ENCODE measurements at regions not wholly inside any gene's neighbourhood (a gene's known extent, or its start where the extent isn't known, plus 50 kb on each side); places are given as distances from the start of the nearest gene placed in this dataset.

GRCh38 chr2:15719566-15720313, 128.1 kb downstream of the DDX1 start:
- no peak overlapping the region for H3K4me3 ChIP-seq (ENCODE audit: low read depth in 2 of 2, low read length in 2 of 2)
- H3K36me3 ChIP-seq (ENCODE audit: control insufficient read depth, insufficient read depth, low read length), result no peaks in the 10 kb centered on the region
- TF ChIP-seq POLR2AphosphoS5 (IDR thresholded peaks at IDR 0.05; ENCODE audit: low read depth, low read length) (no peak), TCF7L2 (IDR thresholded peaks at IDR 0.05; ENCODE audit: low read depth, low read length) (no peak), REST (IDR thresholded peaks at IDR 0.05; ENCODE audit: insufficient read depth in 1 of 2, low read depth in 2 of 2, low read length in 1 of 2) (no peak), SIN3A (IDR thresholded peaks at IDR 0.05; ENCODE audit: borderline replicate concordance, insufficient read depth, low read depth, low read length) (no peak)
- TF ChIP-seq, protein P1, sequence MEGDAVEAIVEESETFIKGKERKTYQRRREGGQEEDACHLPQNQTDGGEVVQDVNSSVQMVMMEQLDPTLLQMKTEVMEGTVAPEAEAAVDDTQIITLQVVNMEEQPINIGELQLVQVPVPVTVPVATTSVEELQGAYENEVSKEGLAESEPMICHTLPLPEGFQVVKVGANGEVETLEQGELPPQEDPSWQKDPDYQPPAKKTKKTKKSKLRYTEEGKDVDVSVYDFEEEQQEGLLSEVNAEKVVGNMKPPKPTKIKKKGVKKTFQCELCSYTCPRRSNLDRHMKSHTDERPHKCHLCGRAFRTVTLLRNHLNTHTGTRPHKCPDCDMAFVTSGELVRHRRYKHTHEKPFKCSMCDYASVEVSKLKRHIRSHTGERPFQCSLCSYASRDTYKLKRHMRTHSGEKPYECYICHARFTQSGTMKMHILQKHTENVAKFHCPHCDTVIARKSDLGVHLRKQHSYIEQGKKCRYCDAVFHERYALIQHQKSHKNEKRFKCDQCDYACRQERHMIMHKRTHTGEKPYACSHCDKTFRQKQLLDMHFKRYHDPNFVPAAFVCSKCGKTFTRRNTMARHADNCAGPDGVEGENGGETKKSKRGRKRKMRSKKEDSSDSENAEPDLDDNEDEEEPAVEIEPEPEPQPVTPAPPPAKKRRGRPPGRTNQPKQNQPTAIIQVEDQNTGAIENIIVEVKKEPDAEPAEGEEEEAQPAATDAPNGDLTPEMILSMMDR (IDR thresholded peaks at IDR 0.05), result no peak
- in situ Hi-C loops (cut with HindIII; ENCODE audit: low pct_unique_long_range_greater_than_20kb, low sequenced_read_pairs) (no loop called here), intact Hi-C loops (cut with micrococcal nuclease; ENCODE audit: unreplicated experiment) (no loop called here)
- DNase-seq (ENCODE audit: low read depth, low spot score) (no peak), ATAC-seq (no peak)
- POLR2A ChIA-PET, result no interaction called here
- CTCF ChIA-PET, result no interaction called here
- no peaks in the 10 kb centered on the region for H3K27me3 ChIP-seq (ENCODE audit: control insufficient read depth, insufficient read depth, low read length)
- no TSS peak for BruUV-seq (replicated peaks)
- no peaks in the 10 kb centered on the region for H3K4me1 ChIP-seq (ENCODE audit: control insufficient read depth, insufficient read depth, low read length)
- no peak overlapping the region for H3K27ac ChIP-seq (ENCODE audit: low read length)
- H3K9me3 ChIP-seq (ENCODE audit: control insufficient read depth, insufficient read depth, low read depth, low read length), result no peaks in the 10 kb centered on the region

DNA sequence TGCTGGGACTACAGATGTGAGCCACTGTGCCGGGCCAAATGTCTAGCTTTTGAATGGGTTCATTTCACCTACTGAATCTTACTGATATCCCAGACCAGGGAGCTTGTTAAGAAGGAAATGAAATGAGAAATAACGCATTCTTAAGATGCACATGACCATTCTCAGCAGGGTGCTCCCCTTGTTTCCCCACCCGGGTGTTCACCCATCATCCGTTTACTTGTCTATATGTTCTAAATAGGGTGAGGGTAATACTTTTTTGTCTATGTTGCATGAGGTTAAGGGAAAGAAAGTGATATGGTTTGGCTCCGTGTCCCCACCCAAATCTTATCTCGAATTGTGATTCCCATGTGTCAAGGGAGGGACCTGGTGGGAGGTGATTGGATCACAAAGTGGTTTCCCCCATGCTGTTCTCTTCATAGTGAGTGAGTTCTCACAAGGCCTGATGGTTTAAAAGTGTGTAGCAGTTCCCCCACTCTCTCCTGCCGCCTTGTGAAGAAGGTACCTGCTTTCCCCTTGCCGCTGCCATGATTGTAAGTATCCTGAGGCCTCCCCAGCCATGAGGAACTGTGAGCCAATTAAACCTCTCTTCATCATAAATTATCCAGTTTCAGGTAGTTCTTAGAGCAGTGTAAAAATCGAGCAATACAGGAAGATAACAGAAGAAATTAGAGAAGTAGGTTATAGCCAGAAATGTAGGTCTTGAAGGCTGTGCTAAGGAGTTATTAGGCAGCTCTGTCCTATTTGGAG, 129.1 kb downstream of the DDX1 start:
- TF ChIP-seq REST (IDR thresholded peaks at IDR 0.05; ENCODE audit: insufficient read depth in 1 of 2, low read depth in 2 of 2, low read length in 1 of 2) (no peak), POLR2AphosphoS5 (IDR thresholded peaks at IDR 0.05; ENCODE audit: low read depth, low read length) (no peak), TCF7L2 (IDR thresholded peaks at IDR 0.05; ENCODE audit: low read depth, low read length) (no peak), SIN3A (IDR thresholded peaks at IDR 0.05; ENCODE audit: borderline replicate concordance, insufficient read depth, low read depth, low read length) (no peak)
- TF ChIP-seq, protein P1 (IDR thresholded peaks at IDR 0.05), result no peak
- in situ Hi-C loops (cut with HindIII; ENCODE audit: low pct_unique_long_range_greater_than_20kb, low sequenced_read_pairs) (no loop called here), intact Hi-C loops (cut with micrococcal nuclease; ENCODE audit: unreplicated experiment) (no loop called here)
- no peaks in the 10 kb centered on the region for H3K27me3 ChIP-seq (ENCODE audit: control insufficient read depth, insufficient read depth, low read length)
- H3K4me1 ChIP-seq (ENCODE audit: control insufficient read depth, insufficient read depth, low read length), result no peaks in the 10 kb centered on the region
- DNase-seq (ENCODE audit: low read depth, low spot score), result no peak
- no peaks in the 10 kb centered on the region for H3K9me3 ChIP-seq (ENCODE audit: control insufficient read depth, insufficient read depth, low read depth, low read length)
- ChIA-PET POLR2A (no interaction called here), CTCF (no interaction called here)
- no peaks in the 10 kb centered on the region for H3K36me3 ChIP-seq (ENCODE audit: control insufficient read depth, insufficient read depth, low read length)
- H3K4me3 ChIP-seq (ENCODE audit: low read depth in 2 of 2, low read length in 2 of 2), result no peak overlapping the region
- no peak overlapping the region for H3K27ac ChIP-seq (ENCODE audit: low read length)
- BruUV-seq (replicated peaks), result no TSS peak
- no peak for ATAC-seq
